ENCODE measurements at regions not wholly inside any gene's neighbourhood (a gene's known extent, or its start where the extent isn't known, plus 50 kb on each side); places are given as distances from the start of the nearest gene placed in this dataset.

DNA sequence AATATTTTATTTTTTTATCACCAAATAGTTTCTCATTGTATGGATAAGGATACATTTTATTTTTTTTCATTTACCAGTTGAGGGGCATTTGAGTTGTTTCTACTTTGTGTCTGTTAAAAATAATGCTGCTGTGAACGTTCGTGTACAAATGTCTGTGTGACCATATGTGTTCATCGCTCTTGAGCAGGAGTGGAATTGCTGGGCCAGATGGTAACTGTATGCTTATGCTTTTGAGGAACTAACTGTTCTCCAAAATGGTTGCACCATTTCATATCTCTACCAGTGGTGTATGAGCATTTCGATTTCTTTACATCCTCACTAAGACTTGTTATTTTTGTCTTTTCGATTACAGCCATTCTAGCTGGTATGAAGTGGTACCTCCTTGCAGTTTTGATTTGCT is 212.5 kb upstream of the N4BP1 start:
- TF ChIP-seq, protein P1, sequence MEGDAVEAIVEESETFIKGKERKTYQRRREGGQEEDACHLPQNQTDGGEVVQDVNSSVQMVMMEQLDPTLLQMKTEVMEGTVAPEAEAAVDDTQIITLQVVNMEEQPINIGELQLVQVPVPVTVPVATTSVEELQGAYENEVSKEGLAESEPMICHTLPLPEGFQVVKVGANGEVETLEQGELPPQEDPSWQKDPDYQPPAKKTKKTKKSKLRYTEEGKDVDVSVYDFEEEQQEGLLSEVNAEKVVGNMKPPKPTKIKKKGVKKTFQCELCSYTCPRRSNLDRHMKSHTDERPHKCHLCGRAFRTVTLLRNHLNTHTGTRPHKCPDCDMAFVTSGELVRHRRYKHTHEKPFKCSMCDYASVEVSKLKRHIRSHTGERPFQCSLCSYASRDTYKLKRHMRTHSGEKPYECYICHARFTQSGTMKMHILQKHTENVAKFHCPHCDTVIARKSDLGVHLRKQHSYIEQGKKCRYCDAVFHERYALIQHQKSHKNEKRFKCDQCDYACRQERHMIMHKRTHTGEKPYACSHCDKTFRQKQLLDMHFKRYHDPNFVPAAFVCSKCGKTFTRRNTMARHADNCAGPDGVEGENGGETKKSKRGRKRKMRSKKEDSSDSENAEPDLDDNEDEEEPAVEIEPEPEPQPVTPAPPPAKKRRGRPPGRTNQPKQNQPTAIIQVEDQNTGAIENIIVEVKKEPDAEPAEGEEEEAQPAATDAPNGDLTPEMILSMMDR (IDR thresholded peaks at IDR 0.05), result no peak
- TF ChIP-seq POLR2A (IDR thresholded peaks at IDR 0.05), result no peak
